H1 (cell line): ENCODE measurements at regions not wholly inside any gene's neighbourhood (a gene's known extent, or its start where the extent isn't known, plus 50 kb on each side); places are given as distances from the start of the nearest gene placed in this dataset.

Experiments used
- CEBPB ChIP-seq: IDR thresholded peaks from 2 replicates; pipeline ENCODE4 v1.6.1; 2012; ENCODE audit warnings: low read depth, low read length
- TF ChIP-seq, protein P1 (sequence below): IDR thresholded peaks from 2 replicates; pipeline ENCODE4 v1.6.1; 2011; ENCODE audit warnings: low read length, improper control_type of control experiment

GRCh38 chr2:5365871-5366461, 326.2 kb upstream of the SOX11 start (continued):
- TF ChIP-seq, protein P1, sequence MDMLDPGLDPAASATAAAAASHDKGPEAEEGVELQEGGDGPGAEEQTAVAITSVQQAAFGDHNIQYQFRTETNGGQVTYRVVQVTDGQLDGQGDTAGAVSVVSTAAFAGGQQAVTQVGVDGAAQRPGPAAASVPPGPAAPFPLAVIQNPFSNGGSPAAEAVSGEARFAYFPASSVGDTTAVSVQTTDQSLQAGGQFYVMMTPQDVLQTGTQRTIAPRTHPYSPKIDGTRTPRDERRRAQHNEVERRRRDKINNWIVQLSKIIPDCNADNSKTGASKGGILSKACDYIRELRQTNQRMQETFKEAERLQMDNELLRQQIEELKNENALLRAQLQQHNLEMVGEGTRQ: no peak
- 0 out of 2 replicates have a peak, but pooled peaks have one; percentile 22 for TF ChIP-seq CEBPB
